ENCODE measurements at regions not wholly inside any gene's neighbourhood (a gene's known extent, or its start where the extent isn't known, plus 50 kb on each side); places are given as distances from the start of the nearest gene placed in this dataset.
"Not testable (repeated sequence)": the region's sequence is repeated elsewhere in the genome, so short reads cannot be mapped to it uniquely, and the experiment has no call there.

GRCh38 chr9:61817127-61817705 is 627.4 kb downstream of the SPATA31A7 start:
- not testable (repeated sequence) for TF ChIP-seq CTCF, POLR2A (IDR thresholded peaks at IDR 0.05)
